Hepatic stellate cell (primary cell): ENCODE measurements at regions not wholly inside any gene's neighbourhood (a gene's known extent, or its start where the extent isn't known, plus 50 kb on each side); places are given as distances from the start of the nearest gene placed in this dataset.

ENCODE experiments used
- DNase-seq: peaks from one replicate; pipeline ENCODE4 v3.0.0; 2011; ENCODE audit warnings: low spot score

GRCh38 chr12:31867292-31867691, 91.9 kb upstream of the RESF1 start:
- no peak for DNase-seq

- no peak for DNase-seq
Observed at GRCh38 chr12:31866523-31866922, 92.7 kb upstream of the RESF1 start.

GRCh38 chr12:31865023-31865422, 94.2 kb upstream of the RESF1 start:
- DNase-seq: no peak

- DNase-seq: no peak
Observed at GRCh38 chr12:31861360-31861759, 97.9 kb upstream of the RESF1 start.

GRCh38 chr12:31860401-31860800, 98.8 kb upstream of the RESF1 start:
- no peak for DNase-seq

- no peak for DNase-seq
Observed at GRCh38 chr12:31859232-31859977, 99.8 kb upstream of the RESF1 start.

- no peak for DNase-seq
Observed at GRCh38 chr12:31855427-31855826, 103.8 kb upstream of the RESF1 start.

GRCh38 chr12:31853977-31854376, 105.2 kb upstream of the RESF1 start:
- no peak for DNase-seq

- DNase-seq: no peak
Observed at GRCh38 chr12:31853520-31853919, 105.7 kb upstream of the RESF1 start.

- DNase-seq: no peak
Observed at GRCh38 chr12:31850268-31850667, 108.9 kb upstream of the RESF1 start.

GRCh38 chr12:31849090-31849687, 110.0 kb upstream of the RESF1 start:
- DNase-seq: no peak

GRCh38 chr12:31846405-31846804, 112.8 kb upstream of the RESF1 start:
- DNase-seq: no peak

- no peak for DNase-seq
Observed at GRCh38 chr12:31845613-31846322, 113.4 kb upstream of the RESF1 start.

- DNase-seq: no peak
Observed at GRCh38 chr12:31843398-31844095, 114.7 kb upstream of the AMN1 start.

GRCh38 chr12:31837913-31838312, 109.1 kb upstream of the AMN1 start:
- no peak for DNase-seq

GRCh38 chr12:31835276-31835882, 106.6 kb upstream of the AMN1 start:
- DNase-seq: no peak

GRCh38 chr12:31834150-31834549, 105.3 kb upstream of the AMN1 start:
- no peak for DNase-seq

GRCh38 chr12:31832740-31833729, 104.2 kb upstream of the AMN1 start:
- DNase-seq: no peak

- DNase-seq: no peak
Observed at GRCh38 chr12:31828071-31828470, 99.2 kb upstream of the AMN1 start.

GRCh38 chr12:31822761-31823160, 93.9 kb upstream of the AMN1 start:
- DNase-seq: no peak

- DNase-seq: no peak
Observed at GRCh38 chr12:31821484-31821883, 92.7 kb upstream of the AMN1 start.
